Tibial nerve (tissue), 4 donors: ENCODE measurements at regions not wholly inside any gene's neighbourhood (a gene's known extent, or its start where the extent isn't known, plus 50 kb on each side); places are given as distances from the start of the nearest gene placed in this dataset.

Experiments
- DNase-seq, 2 donors: peaks; one replicate each; pipeline ENCODE4 v3.0.0-alpha.2; 2019; ENCODE audit warnings: low spot score in 2 of 2
- H3K27ac ChIP-seq, 4 donors: fragments of 200-600 bp; sonication (generic) in 3 of 4; one replicate each; pipeline ENCODE4 v1.5.1; 2017 to 2019; ENCODE audit warnings: mild to moderate bottlenecking in 1 of 4
- H3K27me3 ChIP-seq, 2 donors: fragments of 200-600 bp; sonication (generic) in 1 of 2; one replicate each; pipeline versions ENCODE4 v1.5.1 to v1.6.0; 2017 to 2019
- H3K36me3 ChIP-seq, 3 donors: fragments of 200-600 bp; sonication (generic); one replicate each; pipeline ENCODE4 v1.5.1; 2018 to 2019
- H3K4me1 ChIP-seq, 4 donors: fragments of 200-600 bp; sonication (generic) in 3 of 4; one replicate each; pipeline ENCODE4 v1.5.1; 2017 to 2019
- H3K4me3 ChIP-seq, 4 donors: fragments of 200-600 bp; sonication (generic) in 3 of 4; one replicate each; pipeline ENCODE4 v1.5.1; 2017 to 2019; ENCODE audit warnings: mild to moderate bottlenecking in 1 of 4, moderate library complexity in 1 of 4
- H3K9me3 ChIP-seq, 4 donors: fragments of 200-600 bp; sonication (generic) in 3 of 4; one replicate each; pipeline ENCODE4 v1.5.1; 2017 to 2019
- CTCF ChIP-seq, 5 experiments: fragments of 200-600 bp in 3 of 5; fragments of 450-650 bp in 2 of 5; sonication (generic) in 3 of 5; IDR thresholded peaks; one replicate each; pipeline ENCODE4 v1.5.1; 2016 to 2019; ENCODE audit warnings: antibody characterized with exemption in 5 of 5, mild to moderate bottlenecking in 3 of 5, moderate library complexity in 2 of 5
- EP300 ChIP-seq, 2 donors: sonication (generic); formaldehyde crosslinking; IDR thresholded peaks; one replicate each; pipeline ENCODE4 v1.6.1; 2017; ENCODE audit warnings: antibody characterized with exemption in 2 of 2, mild to moderate bottlenecking in 1 of 2
- POLR2A ChIP-seq, 2 donors: fragments of 450-650 bp; IDR thresholded peaks; one replicate each; pipeline ENCODE4 v1.6.1; 2017; ENCODE audit warnings: antibody characterized with exemption in 2 of 2, mild to moderate bottlenecking in 2 of 2, moderate library complexity in 2 of 2
- WGBS, 2 donors: methylation state at CpG; one replicate each; pipeline ENCODE4 v1.1.5; 2018; 5-methylcytosine and 5-hydroxymethylcytosine counted together

DNA sequence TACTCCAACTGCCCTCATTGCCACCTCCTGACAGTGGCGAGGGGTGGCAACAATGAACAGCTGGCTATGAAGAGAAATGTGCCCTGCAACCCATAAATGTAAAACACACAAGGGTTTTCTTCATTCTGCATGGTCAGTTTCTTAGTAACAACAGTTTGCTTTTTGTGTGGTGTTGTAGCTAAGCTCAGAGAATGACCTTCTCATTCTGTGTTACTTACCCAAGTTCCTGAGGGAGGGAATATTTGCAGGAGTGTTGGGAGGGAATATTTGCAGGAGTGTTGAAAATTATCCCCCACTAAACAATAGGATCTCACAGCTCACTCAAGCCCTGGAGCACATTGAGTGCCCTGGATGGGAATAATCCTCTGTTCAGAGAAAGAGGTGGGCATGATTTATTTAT lies 456.4 kb upstream of the CDH4 start:
- no peak for DNase-seq
- no peak for TF ChIP-seq POLR2A (IDR thresholded peaks at IDR 0.05)
- no peak overlapping the region for H3K4me3 ChIP-seq
- no peak overlapping the region for H3K27ac ChIP-seq
- H3K9me3 ChIP-seq, result peaks cover 0 to 14% (median 0%) of the 10 kb centered on the region in 4 donors
- H3K4me1 ChIP-seq, result no peaks in the 10 kb centered on the region
- no peaks in the 10 kb centered on the region for H3K27me3 ChIP-seq
- WGBS, 2 donors, result 32 to 39% methylated on average over 1 of the region's 1 CpG
- H3K36me3 ChIP-seq, result no peaks in the 10 kb centered on the region

DNA sequence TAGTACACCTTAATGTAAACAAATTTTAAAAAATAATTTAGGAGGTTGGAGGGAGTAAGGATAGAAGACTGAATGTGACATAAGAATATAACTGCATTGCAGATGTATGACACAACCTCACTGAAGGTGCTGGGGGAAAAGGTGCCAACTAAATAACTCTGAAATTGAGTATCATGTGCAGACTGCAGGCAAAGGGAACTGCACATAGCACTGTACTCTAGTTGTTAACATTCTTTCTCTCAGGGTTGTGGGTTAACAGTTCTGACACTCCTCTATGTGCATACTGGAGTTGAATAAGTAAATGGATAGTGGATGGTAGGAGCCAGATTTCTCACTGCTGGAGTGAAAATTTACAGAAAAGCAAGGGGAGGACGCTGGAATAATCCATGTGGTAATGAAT lies 451.9 kb upstream of the CDH4 start:
- H3K36me3 ChIP-seq, result no peaks in the 10 kb centered on the region
- no peak for DNase-seq
- no peak overlapping the region for H3K4me3 ChIP-seq
- no peak for TF ChIP-seq CTCF (IDR thresholded peaks at IDR 0.05)
- no peak for TF ChIP-seq POLR2A (IDR thresholded peaks at IDR 0.05)
- TF ChIP-seq EP300 (IDR thresholded peaks at IDR 0.05), result no peak
- no peak overlapping the region for H3K27ac ChIP-seq
- no peaks in the 10 kb centered on the region for H3K4me1 ChIP-seq
- peaks cover 0 to 23% (median 0%) of the 10 kb centered on the region in 4 donors for H3K9me3 ChIP-seq
- H3K27me3 ChIP-seq, result no peaks in the 10 kb centered on the region
- WGBS, 2 donors, result 83 to 95% methylated on average over 1 of the region's 1 CpG

DNA sequence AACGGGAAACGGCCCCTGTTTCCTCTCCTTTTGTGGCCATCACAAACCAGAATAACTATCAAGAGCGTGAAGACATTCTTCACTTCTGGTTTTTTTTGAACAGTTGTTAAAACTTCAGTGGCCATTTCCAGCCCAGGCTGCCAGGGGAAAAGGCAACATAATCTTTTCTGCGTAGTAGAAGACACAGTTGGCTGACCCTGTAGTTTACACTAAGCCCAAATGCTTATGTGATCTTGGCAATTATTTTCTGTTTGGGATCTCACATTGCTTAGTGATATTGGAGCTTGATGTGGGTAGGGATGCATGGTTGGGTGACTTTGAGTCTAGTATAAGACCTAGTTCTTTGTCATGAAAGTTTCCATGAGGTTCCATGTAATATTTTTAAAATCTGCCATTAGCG lies 449.4 kb upstream of the CDH4 start:
- Histone ChIP-seq H3K27me3 (no peaks in the 10 kb centered on the region), H3K27ac (no peak overlapping the region), H3K36me3 (no peaks in the 10 kb centered on the region), H3K4me1 (no peaks in the 10 kb centered on the region), H3K4me3 (no peak overlapping the region), H3K9me3 (peaks cover 0 to 23% (median 0%) of the 10 kb centered on the region in 4 donors)
- TF ChIP-seq EP300 (IDR thresholded peaks at IDR 0.05) (no peak), POLR2A (IDR thresholded peaks at IDR 0.05) (no peak), CTCF (IDR thresholded peaks at IDR 0.05) (no peak)
- no peak for DNase-seq
- 49 to 54% methylated on average over 5 of the region's 5 CpGs for WGBS, 2 donors

DNA sequence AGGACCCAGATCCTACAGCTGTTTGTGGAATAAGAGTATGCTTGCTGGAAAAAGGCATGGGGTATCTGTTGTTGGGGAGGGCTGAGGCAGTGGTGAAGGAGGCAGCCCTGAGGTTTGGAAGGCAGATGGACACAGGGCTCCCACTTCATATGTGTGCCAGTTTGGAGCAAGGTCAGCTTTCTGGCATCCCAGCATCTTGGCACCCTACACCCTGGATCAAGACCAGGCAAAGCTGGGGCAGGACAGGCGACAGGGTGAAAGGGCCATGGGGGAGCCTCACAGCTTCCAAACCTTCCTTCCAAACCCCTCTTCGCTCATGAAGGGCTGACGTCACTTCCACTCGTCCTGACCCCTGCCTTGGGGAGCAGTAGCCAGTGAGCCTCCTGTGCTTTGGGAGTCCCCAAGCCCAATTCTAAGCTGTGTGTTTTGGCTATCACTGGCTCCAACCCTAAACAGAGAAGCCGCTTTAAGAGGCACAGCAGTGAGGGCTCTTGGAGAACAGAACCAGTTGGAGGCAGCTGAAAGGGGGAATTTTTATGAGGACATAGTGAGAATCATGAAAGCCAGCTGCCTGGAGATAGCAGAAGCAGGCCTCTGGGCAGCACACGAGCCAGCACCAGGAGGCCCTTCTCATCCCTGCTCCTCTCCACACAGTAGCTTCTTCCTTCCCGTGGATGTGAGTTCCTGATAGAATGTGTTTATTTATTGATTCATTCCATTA lies 448.6 kb upstream of the CDH4 start:
- H3K4me3 ChIP-seq, result no peak overlapping the region
- no peaks in the 10 kb centered on the region for H3K36me3 ChIP-seq
- no peaks in the 10 kb centered on the region for H3K4me1 ChIP-seq
- no peak overlapping the region for H3K27ac ChIP-seq
- DNase-seq, result no peak
- TF ChIP-seq POLR2A (IDR thresholded peaks at IDR 0.05) (no peak), EP300 (IDR thresholded peaks at IDR 0.05) (no peak), CTCF (IDR thresholded peaks at IDR 0.05) (no peak)
- peaks cover 0 to 23% (median 0%) of the 10 kb centered on the region in 4 donors for H3K9me3 ChIP-seq
- H3K27me3 ChIP-seq, result no peaks in the 10 kb centered on the region
- 53 to 69% methylated on average over 6 of the region's 7 CpGs for WGBS, 2 donors

DNA sequence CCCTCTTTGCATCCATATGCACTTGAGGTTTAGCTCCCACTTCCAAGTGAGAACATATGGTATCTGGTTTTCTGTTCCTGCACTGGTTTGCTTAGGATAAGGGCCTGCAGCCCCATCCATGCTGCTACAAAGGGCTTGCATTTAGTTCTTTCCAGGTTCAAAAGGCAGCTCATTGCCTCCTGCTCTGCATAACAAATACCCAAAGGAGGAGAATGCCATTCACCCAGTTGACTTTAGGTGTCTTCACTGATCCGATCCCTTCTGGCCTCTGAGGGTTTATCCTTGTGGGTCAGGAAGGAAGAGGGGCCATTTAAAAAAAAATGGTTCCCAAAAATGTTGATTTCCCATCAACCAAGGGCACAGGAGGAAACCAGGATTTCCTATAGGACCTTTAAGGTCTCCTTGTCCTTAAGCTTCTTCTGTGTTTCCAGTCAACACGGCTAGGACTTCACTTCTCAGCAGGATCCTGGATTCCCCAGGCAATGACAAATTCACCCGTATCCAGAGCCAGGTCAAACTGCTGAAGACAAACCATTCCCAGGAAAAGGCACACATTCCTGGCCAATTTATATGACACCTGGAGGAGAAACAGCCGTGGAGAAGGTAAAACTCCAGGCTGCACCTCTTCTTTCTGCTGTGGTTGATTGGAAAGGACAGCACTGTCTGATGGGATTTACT lies 447.7 kb upstream of the CDH4 start:
- no peak overlapping the region for H3K27ac ChIP-seq
- TF ChIP-seq EP300 (IDR thresholded peaks at IDR 0.05) (no peak), CTCF (IDR thresholded peaks at IDR 0.05) (no peak)
- DNase-seq, result no peak
- no peak overlapping the region for H3K4me3 ChIP-seq
- H3K9me3 ChIP-seq, result peaks cover 0 to 22% (median 0%) of the 10 kb centered on the region in 4 donors
- no peaks in the 10 kb centered on the region for H3K36me3 ChIP-seq
- no peaks in the 10 kb centered on the region for H3K4me1 ChIP-seq
- 74 to 78% methylated on average over 4 of the region's 4 CpGs for WGBS, 2 donors
- no peaks in the 10 kb centered on the region for H3K27me3 ChIP-seq
